Jurkat, Clone E6-1 (cell line): ENCODE measurements at regions not wholly inside any gene's neighbourhood (a gene's known extent, or its start where the extent isn't known, plus 50 kb on each side); places are given as distances from the start of the nearest gene placed in this dataset.

Source experiments
- DNase-seq: peaks from one replicate; pipeline ENCODE4 v3.0.0-alpha.2; 2011; ENCODE audit warnings: low read depth, low spot score
- H3K4me3 ChIP-seq: 2 replicates; pipeline ENCODE4 v1.5.1; 2011; ENCODE audit warnings: mild to moderate bottlenecking, low read length, control low read depth, moderate library complexity

DNA sequence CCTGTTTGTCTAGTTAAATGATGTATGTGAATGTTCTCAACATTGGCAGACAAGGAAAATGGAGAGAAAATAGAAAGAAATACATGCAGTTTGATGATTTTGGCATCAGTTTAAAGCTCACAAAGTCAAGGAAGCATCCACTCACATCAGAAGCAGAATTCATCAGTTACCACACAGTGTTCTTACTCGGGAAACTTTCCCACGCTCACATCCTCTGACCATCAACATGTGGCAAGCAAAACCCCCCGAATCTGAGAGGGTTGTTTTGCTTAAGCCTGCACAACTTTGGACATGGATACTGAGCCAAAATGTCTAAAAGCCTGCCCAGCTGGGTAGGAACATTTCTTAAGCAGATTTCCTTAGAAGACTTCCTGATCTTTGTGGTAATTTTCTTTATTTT is 407.6 kb downstream of the ANKRD50 start:
- no peak for DNase-seq
- no peak overlapping the region for H3K4me3 ChIP-seq

DNA sequence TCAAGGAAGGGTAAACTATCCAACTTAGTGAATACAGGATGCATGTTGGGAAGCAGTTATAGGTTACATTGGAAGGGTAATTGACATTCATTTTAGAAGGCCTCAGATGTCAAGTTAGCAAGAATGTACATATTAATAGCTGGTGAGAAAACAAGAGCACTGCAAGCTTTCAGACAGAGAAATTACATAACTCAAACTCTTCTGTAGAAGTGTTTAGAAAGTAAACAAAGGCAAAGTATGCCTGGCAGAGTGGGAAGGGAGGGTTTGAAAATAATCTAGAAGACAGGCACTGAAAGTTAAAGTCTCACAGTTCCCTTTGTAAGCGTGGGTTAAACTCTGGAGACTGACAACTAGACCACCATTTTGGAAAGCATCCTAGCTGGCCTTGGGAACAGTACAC is 406.2 kb downstream of the ANKRD50 start:
- no peak for DNase-seq
- no peak overlapping the region for H3K4me3 ChIP-seq

DNA sequence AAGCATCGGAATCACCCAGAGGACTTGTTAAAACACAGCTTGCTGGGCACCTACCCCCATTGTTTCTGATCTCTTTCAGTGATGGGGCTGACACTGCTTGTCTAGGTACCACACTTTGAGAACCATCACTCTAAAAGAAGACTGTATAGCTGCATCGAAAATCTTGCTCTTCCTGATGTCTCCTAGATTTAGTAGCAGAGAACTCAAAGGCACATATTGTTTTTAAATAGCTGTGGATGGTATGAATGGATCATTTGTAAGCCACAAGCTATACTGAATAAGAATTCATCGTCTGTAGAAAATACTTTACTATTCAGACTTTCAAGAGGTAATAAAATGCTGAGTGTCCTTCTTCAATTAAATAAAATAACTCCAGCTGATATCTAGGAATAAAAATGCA is 405.4 kb downstream of the ANKRD50 start:
- no peak overlapping the region for H3K4me3 ChIP-seq
- no peak for DNase-seq

DNA sequence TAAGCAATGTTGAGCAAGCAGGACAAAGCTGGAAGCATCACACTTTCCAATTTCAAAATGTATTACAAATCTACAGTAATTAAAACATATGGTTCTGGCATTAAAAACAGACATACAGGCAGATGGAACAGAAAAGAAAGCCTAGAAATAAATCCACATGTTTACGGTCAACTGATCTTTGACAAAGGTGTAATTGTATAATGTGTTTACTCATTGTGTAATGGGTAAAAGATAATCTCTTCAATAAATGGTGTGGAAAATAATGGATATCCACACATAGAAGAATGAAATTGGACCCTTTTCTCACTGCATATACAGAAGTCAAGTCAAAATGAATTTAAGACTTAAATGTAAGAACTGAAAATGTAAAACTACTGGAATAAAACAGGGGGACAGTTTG is 394.2 kb downstream of the ANKRD50 start:
- no peak for DNase-seq
- no peak overlapping the region for H3K4me3 ChIP-seq

DNA sequence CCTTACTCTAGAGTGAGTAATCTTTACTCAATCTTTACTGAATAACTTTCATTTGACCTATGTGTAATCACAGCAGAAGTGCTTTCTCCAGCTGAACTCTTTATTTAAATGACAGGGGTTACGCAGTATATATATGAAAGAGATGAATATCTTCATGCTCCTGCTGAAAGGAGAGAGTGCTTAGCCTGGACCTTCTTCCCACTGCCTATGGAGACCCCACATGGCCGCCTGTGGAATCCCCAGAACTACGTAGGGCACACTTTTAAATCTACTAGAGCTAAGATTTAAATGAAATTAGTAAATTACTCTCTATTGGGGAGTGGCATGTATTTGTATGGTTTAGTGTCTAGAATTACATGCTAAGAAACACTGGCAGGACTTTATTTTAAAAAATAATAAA is 391.2 kb downstream of the ANKRD50 start:
- no peak overlapping the region for H3K4me3 ChIP-seq
- no peak for DNase-seq

DNA sequence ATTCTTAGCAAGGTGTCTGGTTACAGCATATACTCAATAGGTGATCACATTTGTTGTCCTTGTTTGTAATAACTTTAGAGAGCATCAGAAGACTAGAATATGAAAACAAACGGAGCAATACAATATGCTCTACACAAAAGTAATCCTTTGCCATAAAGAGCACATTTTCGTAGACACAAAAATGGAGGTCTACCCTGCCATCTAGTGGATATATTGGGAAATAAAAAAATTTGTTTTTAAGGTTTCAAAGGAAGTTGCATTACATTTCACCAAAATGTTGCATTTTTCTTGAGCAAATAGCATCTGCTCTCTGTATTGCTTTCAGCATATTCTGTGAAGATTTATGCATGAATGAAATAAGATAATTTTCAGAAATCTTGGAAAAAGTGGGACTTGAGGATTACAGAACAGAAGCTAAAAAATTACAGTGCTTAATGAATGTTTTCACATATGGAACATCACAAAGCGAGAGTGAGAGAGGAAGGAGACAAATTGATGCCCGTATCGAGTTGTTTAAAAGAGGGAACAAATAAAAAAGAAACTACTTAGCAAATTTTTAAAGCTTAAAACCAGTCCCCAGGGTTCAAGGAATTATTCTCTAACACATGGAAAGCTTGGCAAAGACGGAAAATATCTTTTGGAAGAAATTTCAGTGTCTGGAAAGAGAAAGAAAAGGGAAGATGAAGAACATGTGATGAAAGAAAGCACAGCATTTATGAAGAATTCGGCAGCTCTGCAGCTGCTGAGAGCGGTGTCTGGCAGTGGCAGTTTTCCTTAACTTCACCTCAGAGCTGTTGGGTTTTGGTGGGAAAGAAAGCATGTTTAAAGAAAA is 390.1 kb downstream of the ANKRD50 start:
- H3K4me3 ChIP-seq: no peak overlapping the region
- peak; percentile 39 for DNase-seq

DNA sequence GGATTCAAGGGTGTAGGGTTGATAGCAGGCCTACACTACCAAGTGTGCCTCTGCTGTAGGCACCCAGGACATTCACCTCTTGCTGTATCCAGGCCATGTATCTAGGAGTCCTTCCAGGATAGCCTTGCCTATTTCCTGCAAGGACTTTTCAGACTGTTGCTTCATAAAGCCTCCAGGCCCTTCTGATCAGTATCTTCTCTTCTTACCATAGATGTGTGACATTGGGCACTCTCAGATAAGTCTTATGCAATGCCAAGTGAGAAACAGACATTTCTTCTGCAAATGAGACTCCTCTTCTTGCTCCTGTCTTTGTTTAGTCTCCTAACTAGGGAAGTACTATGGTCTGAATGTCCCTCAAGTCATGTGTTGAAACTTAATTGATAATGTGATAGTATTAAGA is 386.8 kb downstream of the ANKRD50 start:
- H3K4me3 ChIP-seq: no peak overlapping the region
- DNase-seq: no peak

DNA sequence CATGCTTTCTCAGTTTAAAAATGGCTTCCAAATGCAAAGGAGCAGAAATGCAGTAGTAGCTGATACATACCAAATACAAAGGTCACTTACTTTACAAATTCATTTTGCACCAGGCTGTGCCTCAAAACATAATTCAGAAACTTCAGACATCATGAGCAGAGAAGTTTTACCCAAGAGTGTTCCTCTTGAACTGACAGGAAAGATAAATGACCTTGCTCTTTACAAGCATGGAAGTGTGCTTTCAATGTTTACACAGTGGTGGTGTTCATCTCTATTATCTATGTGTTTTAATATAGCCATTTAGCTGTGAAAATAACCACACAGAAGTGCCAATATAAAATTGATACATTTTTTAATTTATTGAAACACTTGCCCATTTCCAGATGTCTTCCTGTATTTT is 383.4 kb downstream of the ANKRD50 start:
- no peak overlapping the region for H3K4me3 ChIP-seq
- DNase-seq: no peak

DNA sequence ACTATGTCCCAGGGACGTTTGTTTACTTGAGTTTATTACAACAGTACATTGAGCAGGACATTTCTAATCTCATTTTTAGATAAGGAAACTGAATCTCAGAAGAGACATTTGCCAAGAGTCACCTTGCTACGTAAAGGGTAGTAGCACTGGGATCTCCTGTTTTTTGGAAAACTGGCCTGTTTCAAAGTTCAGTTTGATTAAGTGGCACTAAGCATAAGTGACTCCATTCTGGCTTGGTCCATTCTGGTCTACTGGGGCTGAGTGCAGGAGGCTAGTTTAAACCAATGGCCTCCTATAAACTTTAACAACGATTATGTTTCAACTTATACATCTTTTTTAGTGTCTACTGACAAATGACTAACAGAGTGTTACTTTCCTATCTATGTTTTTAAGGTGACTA is 382.5 kb downstream of the ANKRD50 start:
- no peak overlapping the region for H3K4me3 ChIP-seq
- no peak for DNase-seq

DNA sequence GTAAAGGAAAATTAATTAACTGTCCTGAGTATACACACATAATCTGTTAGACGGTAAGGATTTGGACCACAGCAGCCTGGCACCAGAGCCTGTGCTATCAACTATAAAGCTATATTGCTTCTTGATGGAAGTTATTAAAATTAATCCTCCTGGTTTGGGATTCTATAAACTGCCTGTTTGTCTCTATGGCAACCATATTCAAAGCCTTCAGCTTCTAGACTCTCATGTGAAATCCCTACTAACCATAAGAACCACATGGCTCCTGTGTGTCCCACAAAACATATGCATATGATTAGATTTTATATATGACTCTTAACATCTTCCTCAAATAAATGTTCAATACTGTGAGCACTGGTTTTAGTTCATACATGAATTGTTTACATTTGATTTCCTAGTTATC is 380.8 kb downstream of the ANKRD50 start:
- H3K4me3 ChIP-seq: no peak overlapping the region
- DNase-seq: no peak

DNA sequence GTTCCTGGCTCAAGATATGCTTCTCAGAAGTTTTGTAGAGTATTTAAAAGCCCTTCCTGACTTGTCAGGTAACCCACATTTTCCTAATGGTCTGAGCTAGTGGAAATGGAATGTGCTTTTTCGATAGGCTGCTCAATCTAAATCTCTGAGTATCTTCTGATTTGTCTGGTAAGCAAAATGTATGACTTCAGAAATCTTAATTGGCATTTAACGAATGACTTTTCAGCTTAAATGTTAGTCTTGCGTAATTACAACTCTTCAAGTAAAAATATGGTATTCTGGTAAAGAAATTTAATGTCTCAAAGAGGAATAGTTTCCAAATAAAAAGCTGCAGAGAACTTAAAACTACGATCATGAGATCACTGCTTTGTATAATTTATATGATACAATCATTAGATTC is 379.1 kb downstream of the ANKRD50 start:
- H3K4me3 ChIP-seq: no peak overlapping the region
- no peak for DNase-seq

DNA sequence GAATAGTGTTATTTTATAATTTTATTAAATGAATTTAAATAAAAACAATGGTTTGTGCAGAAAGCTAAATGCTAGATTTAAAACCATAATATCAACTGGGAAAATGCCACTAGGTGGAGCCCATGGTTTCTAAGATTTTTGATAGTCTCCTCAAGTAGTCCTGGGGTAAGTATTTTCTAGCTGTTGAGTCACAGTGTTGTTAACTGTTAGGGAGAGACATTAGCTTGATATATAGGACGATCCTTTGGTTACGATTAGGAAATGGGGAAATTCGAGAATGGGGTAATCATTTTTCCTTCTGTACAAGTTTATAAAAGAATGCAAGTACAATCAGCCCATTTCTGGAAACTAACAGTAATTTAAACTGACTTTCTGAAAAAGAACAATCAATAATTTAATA is 378.4 kb downstream of the ANKRD50 start:
- DNase-seq: peak; percentile 34
- H3K4me3 ChIP-seq: no peak overlapping the region

DNA sequence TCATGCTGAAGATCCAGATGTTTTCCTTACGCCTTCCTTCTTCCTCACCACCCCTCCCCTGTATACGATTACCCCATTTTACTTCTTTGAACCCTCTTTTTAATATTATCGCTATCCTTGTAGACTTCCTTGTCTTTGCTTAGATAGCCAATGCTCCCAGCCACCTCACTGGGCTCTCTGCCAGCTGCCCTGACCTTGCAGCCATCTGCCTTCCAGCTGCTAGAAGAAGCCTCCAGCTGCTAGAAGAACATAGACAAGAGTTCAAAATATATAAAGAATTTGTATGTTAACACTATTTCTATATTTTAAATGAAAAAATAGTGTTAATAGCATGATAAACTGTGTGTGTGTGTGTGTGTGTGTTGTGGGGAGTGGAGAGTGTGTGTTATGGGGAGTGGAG is 374.7 kb downstream of the ANKRD50 start:
- H3K4me3 ChIP-seq: no peak overlapping the region
- no peak for DNase-seq

DNA sequence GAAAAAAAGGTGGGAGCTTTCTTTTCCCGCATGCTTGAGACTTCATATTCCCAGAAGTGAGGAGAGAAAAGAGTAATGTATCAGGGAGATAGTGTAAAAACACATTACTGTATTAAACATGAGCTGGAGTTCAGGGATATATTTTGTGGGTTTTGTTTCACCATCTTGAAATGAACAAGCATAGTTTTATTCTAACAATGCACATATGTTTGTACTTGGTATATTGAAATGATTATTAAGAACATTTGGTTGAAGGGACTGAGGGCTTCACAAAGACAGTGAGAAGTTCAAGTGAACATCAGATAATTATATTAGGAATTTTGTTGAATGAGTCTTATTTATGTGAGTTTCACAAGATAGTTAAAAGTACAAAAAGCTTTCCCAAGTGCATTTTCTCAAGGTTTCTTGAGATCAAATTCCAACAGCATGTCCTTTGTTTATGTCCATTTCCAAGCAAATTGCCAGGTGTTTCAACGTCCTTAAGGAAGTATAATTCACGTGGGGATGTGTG is 368.8 kb downstream of the ANKRD50 start:
- no peak for DNase-seq
- no peak overlapping the region for H3K4me3 ChIP-seq

DNA sequence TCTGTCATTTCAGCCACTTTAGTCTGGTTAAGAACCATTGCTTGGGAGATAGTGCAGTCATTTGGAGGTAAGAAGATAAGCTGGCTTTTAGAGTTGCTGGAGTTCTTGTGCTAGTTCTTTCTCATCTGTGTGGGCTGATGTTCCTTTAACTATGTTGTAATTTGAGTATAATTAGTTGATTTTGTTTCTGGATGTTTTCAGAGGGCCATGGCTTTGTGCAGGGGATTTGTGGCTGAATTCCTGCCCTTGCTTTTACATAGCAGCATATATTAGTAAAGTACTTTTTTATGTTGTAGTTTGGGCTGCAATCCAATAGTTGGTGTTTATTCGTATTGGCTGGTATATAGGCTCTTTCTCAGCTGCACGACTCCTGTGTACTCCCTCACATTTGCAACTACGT is 339.6 kb downstream of the ANKRD50 start:
- H3K4me3 ChIP-seq: no peak overlapping the region

DNA sequence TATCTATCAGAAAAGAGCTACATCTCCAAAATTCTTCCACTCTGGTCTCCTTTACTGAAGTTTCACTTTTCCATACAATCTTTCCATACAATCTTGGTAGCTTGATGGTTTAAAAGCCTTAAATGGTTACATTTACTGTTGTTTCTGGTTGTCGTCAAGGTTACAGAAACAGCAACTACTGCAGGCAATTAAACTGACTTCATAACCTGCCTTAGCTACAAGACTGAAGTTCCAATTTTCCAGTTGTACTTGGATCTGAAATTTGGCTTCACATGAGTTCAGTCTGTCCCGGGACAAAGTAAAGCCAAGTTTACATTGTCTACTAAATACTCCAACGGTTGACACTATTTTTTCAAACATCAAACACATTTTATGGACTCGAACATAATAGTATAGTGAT is 326.4 kb downstream of the ANKRD50 start:
- H3K4me3 ChIP-seq: no peak overlapping the region
- no peak for DNase-seq

More for the DNA sequence above, 339.6 kb downstream of the ANKRD50 start:
- no peak for DNase-seq

DNA sequence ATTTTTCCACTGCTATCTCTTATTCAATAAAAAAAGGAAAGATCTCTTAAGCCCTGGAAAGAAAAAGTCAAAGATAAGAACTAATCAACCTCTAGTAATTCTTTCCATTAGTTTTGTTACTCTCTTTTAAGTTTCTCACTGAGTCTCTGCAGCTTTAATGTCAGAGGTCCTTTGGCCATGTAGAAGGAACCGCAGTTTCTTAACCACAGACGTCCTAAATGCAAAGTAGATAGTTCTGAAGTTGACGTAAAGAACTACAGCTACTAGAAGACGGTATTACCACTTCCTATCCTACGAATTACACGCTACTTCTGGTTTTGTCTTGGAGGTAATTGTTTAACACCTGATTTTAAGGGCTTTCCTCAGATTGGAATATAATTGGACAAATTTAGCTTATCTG is 325.9 kb downstream of the ANKRD50 start:
- peak; percentile 19 for DNase-seq
- no peak overlapping the region for H3K4me3 ChIP-seq

DNA sequence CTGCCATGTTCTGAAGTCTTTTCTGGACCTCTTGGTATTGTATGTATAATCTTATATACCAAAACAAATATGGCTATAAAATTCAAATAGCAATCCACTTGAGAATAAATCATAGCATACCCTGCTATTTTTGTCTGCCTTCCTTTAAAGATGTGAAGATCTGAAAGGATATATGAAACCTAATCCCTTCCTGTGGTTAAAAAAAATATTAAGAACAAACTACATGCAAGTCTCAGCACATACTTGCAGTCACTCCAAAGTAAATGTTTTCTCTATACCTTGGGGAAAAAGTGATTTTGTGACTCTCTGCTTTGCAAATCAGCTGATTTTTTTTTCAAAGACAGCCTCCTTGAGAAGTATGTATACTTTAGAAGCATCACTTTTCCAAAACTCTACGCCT is 322.9 kb downstream of the ANKRD50 start:
- no peak overlapping the region for H3K4me3 ChIP-seq
- DNase-seq: no peak

DNA sequence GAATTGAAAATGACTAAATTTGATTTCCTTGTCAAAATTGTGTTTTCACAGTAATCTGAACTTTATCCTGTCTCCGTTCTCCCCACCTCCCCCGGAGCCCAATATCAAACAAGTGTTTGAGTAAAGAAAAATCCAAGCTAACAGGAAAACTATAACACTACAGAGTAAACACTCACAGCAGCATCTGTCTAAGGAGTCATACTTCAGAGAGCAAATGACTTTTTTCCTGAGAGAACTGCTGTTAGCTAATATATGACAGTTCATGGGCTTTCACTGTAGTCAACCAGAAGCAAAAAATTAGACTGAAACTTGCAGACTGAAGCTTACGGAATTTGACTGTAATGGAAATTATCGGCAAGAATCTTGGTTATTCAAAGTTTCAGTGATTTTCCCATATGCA is 321.7 kb downstream of the ANKRD50 start:
- DNase-seq: no peak
- H3K4me3 ChIP-seq: no peak overlapping the region

DNA sequence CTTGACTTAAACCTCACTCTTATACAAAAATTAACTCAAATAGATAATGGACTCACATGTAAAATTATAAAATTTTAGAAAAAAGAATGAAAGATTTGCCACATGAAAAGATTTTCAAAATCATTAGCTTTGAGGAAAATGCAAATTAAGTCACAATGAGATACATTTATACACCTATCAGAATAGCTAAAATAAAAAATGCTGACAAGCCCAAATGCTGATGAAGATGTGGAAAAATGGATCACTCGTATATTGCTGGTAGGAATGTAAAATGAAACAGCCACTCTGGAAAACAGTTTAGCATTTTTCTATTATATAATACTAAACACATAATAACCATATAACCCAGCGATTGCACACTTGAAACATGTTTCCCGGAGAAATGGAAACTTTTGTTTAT is 316.2 kb downstream of the ANKRD50 start:
- H3K4me3 ChIP-seq: no peak overlapping the region
- DNase-seq: no peak

DNA sequence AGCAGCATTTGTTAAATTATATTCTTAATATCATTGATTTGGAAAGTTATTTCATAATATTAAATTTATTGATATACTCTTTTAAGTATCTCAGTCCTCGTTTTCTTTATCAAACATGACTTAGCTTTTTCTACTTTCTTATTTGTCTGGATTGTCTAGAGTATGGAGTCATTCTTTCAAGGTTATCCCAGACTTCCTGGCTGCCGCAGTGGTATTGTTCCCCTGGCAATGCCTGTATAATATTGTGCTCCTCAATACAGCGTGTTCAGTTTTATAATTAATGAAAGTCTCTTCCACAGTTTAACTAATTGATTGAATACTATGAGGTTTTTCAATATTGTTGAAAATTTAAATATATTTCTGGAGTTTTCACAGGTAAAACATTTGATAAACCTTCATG is 310.9 kb downstream of the ANKRD50 start:
- no peak for DNase-seq
- H3K4me3 ChIP-seq: no peak overlapping the region
